ENCODE measurements at regions not wholly inside any gene's neighbourhood (a gene's known extent, or its start where the extent isn't known, plus 50 kb on each side); places are given as distances from the start of the nearest gene placed in this dataset.
"Not testable (repeated sequence)": the region's sequence is repeated elsewhere in the genome, so short reads cannot be mapped to it uniquely, and the experiment has no call there.

DNA sequence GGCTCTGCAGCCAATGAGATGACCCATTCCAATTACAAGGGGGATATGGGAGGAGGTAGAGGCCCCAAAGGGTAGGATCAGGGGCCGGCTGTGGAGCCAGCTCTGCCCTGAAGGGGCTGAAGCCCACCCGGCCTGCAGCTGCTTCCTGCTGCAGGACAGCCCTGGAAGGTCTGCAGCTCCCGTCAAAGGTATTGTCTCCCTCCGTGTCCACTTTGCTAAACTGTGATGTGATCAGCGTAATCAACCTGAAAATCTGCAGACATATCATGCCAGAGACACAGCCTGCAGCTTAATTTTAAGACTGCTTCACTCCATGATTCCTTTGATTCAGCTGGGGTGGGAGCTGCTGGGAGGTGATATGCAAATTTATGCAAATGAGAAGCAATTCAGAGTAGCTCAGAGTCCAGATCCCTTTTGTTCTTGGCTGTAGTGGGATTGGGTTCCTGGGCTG lies 90.7 kb downstream of the GADD45G start:
- TF ChIP-seq, protein P1, sequence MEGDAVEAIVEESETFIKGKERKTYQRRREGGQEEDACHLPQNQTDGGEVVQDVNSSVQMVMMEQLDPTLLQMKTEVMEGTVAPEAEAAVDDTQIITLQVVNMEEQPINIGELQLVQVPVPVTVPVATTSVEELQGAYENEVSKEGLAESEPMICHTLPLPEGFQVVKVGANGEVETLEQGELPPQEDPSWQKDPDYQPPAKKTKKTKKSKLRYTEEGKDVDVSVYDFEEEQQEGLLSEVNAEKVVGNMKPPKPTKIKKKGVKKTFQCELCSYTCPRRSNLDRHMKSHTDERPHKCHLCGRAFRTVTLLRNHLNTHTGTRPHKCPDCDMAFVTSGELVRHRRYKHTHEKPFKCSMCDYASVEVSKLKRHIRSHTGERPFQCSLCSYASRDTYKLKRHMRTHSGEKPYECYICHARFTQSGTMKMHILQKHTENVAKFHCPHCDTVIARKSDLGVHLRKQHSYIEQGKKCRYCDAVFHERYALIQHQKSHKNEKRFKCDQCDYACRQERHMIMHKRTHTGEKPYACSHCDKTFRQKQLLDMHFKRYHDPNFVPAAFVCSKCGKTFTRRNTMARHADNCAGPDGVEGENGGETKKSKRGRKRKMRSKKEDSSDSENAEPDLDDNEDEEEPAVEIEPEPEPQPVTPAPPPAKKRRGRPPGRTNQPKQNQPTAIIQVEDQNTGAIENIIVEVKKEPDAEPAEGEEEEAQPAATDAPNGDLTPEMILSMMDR (IDR thresholded peaks at IDR 0.05; ENCODE audit: low read depth, low read length): no peak
- Histone ChIP-seq H3K9me3 (no peaks in the 10 kb centered on the region), H3K27me3 (no peaks in the 10 kb centered on the region), H3K36me3 (no peaks in the 10 kb centered on the region), H3K4me3 (ENCODE audit: low read depth, low read length) (no peak overlapping the region), H3K4me1 (peaks cover 4% of the 10 kb centered on the region)
- no peak for DNase-seq

GRCh38 chr9:89695979-89696378 lies 91.2 kb downstream of the GADD45G start:
- not testable (repeated sequence) for DNase-seq; H3K4me1 ChIP-seq; H3K9me3 ChIP-seq; H3K4me3 ChIP-seq (ENCODE audit: low read depth, low read length); H3K36me3 ChIP-seq; H3K27me3 ChIP-seq

DNA sequence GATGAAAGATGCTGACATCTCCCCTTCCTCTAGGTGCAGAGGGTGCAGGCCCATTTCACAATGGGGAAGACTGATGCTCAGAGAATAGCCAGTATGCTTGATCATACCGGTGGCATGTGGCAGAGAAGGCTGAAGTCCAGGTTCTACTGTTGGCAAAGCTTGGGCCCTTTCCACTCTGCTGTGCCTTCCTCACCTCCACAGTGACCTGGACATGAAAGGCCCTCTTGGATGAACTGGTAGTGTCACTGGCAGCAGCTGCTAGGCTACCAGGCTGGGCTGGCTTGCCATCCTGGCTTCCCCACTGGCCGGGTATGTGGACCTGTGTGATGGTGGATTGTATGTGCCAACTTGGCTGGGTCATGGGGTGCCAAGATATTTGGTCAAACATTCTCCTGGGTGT lies 92.0 kb downstream of the GADD45G start:
- Histone ChIP-seq H3K27me3 (no peaks in the 10 kb centered on the region), H3K4me1 (peaks cover 4% of the 10 kb centered on the region), H3K9me3 (no peaks in the 10 kb centered on the region), H3K4me3 (ENCODE audit: low read depth, low read length) (no peak overlapping the region), H3K36me3 (no peaks in the 10 kb centered on the region)
- DNase-seq: no peak
- TF ChIP-seq, protein P1 (IDR thresholded peaks at IDR 0.05; ENCODE audit: low read depth, low read length): no peak

DNA sequence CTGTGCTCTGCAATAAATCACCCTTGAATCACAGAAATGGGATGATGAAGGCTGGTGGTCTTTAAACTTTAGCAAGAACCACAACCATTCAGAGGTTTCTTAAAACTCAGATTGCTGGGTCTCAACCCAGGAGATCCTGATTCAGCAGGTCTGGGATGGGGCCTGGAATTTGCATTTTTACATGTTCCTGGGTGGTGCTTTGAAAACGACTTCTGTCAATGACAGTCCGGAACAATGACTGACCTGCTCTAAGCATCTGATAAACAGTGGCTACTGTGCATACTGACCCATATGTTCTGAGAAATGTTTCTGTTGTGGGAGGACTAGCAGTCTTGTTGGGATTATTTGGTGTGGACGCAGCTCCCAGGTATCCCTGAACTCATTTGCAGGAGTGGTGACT lies 92.7 kb downstream of the GADD45G start:
- H3K27me3 ChIP-seq: no peaks in the 10 kb centered on the region
- H3K4me1 ChIP-seq: peaks cover 4% of the 10 kb centered on the region; the same call in 1 of the 2 replicates
- no peaks in the 10 kb centered on the region for H3K9me3 ChIP-seq
- H3K4me3 ChIP-seq (ENCODE audit: low read depth, low read length): no peak overlapping the region
- TF ChIP-seq, protein P1 (IDR thresholded peaks at IDR 0.05; ENCODE audit: low read depth, low read length): no peak
- H3K36me3 ChIP-seq: no peaks in the 10 kb centered on the region
- DNase-seq: no peak

GRCh38 chr9:89698411-89699005 lies 93.7 kb downstream of the GADD45G start:
- no peak overlapping the region for H3K4me3 ChIP-seq (ENCODE audit: low read depth, low read length)
- TF ChIP-seq, protein P1 (IDR thresholded peaks at IDR 0.05; ENCODE audit: low read depth, low read length): no peak
- no peak for DNase-seq
- H3K4me1 ChIP-seq: peaks cover 4% of the 10 kb centered on the region; the same call in 1 of the 2 replicates
- H3K9me3 ChIP-seq: no peaks in the 10 kb centered on the region
- H3K36me3 ChIP-seq: no peaks in the 10 kb centered on the region
- H3K27me3 ChIP-seq: no peaks in the 10 kb centered on the region

DNA sequence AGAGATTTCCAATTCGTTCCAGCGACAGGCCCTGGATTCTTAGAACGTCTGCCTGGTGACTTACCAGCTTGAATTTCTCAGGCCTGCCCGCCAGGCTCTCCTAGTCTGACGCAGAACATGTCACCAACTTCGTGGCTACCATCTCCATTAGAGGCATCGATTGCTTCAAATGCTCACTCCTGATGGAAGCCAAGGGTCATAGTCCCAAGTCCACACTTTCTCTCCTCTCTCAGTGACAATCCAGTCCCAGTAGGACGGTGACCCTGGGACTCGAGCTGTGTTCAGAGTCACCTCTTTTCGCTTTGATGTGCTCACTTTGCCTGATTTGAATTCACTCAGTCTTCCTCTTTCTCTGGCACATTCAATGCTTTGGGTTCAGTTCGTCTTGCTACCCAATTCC lies 94.8 kb downstream of the GADD45G start:
- TF ChIP-seq, protein P1 (IDR thresholded peaks at IDR 0.05; ENCODE audit: low read depth, low read length): no peak
- no peaks in the 10 kb centered on the region for H3K36me3 ChIP-seq
- no peak for DNase-seq

More for the DNA sequence above, 94.8 kb downstream of the GADD45G start:
- H3K9me3 ChIP-seq: no peaks in the 10 kb centered on the region
- H3K27me3 ChIP-seq: no peaks in the 10 kb centered on the region
- peaks cover 4% of the 10 kb centered on the region; the same call in 1 of the 2 replicates for H3K4me1 ChIP-seq
- H3K4me3 ChIP-seq (ENCODE audit: low read depth, low read length): no peak overlapping the region
